Activated CD4-positive, alpha-beta T cell treated with anti-CD3 and anti-CD28 coated beads, Interleukin-2, amount 50 U/mL, for 16 hours (primary cell): ENCODE measurements at regions not wholly inside any gene's neighbourhood (a gene's known extent, or its start where the extent isn't known, plus 50 kb on each side); places are given as distances from the start of the nearest gene placed in this dataset.
"Not testable (repeated sequence)": the region's sequence is repeated elsewhere in the genome, so short reads cannot be mapped to it uniquely, and the experiment has no call there.

Source experiments
- DNase-seq: peaks from one replicate; pipeline ENCODE4 v3.0.0-alpha.2; 2020

DNA sequence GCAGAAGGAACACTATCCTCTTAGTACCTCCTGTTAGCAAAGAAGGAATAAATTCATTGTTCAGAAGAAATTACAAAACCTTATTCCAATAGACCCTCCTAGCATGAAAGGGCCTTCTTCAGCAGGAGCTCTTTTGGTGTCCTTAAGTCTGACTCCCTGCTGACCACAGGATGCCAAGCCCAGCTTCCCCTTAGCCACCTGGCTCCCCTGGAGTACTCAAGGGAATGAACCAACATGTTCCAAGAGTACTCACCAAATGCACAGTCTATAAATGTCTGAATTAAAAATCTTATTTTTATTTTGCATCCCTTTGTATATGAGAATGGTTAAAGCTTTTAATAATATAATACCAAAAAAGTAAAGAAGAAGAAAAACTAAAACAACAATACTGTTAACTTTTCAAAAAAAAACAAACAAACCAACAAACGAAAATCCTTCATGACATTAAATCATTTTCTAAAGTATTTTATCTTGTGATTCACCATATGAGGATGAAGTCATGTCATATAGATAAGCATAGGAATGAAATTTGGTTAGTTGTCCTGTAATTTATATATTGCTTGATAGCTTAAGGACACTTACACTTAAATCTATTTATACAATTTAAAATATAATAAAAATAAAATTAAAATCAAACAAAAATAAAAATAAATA is 1355.1 kb downstream of the HACE1 start:
- no peak for DNase-seq

DNA sequence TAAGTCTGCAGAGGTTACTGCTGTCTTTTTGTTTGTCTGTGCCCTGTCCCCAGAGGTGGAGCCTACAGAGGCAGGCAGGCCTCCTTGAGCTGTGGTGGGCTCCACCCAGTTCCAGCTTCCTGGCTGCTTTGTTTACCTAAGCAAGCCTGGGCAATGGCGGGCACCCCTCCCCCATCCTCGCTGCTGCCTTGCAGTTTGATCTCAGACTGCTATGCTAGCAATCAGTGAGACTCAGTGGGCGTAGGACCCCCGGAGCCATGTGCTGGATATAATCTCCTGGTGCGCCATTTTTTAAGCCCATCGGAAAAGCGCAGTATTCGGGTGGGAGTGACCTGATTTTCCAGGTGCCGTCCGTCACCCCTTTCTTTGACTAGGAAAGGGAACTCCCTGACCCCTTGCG is 1363.1 kb downstream of the HACE1 start:
- DNase-seq: not testable (repeated sequence)

DNA sequence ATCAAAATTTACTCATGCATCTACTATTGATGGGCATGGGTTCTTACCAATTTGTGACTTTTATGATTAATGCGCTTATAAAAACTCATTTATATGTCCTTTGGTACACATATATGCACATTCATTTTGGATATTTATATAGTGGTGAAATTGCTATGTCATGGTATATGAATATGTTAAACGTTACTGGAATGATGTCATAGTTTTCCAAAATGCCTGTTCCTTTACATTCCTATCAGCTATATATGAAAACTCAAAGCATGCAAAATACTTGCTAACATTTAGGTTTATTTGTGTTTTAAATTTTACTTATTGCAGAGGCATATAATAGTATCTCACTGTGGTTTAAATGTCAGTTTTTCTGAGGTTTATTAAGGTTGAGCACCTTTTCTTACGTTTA is 1403.1 kb downstream of the HACE1 start:
- no peak for DNase-seq

DNA sequence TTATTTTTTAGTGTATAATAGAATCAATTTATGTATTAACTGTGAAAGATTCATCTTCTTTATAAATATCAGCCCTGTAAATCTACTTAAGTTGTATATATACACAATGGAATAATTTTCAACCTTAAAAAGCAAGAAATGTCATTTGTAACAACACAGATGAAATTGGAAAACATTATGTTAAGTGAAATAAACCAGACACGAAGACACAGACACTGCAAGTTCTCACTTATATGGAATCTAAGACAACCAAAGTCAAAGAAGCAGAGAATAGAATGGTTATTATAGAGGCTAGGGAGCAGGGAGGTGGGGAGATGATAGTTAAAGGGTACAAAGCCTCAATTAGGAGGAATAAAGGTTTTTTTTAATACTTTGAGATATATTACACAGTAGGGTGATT is 1404.4 kb downstream of the HACE1 start:
- DNase-seq: no peak

DNA sequence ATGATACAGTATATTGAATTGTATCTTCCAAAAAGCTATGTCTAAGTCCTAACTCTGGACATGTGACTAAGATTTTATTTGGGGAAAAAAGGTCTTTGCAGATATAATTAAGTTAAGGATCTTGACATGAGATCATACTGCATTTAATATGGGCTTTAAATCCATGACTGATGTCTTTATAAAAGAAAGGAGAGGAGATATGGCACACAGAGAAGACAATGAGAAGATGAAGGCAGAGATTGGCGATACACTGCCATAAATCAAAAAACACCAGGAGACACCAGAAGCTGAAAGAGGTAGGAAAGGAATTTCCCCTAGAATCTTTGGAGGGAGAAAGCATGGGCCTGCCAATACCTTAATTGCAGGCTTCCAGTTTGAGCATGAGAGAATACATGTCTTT is 1450.2 kb downstream of the HACE1 start:
- DNase-seq: no peak

DNA sequence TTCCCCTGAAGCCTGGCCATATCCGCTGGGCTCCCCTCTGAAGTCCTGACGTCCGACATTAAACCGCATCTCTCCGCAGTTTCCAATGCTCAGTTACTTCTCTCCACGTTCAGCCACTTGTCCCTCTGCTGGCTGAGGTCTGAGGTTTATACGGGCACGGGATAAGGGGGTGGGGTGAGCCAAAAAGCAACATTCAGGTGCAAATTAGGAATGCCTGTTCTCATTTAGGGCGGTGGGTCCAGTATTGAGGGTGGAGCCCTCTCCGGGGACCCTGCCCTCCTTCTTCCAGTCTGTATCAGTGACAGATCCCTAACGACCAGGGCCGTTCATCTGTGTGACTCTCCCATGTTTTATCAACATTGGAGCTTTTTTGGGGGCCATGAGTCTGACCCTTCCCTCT is 1454.4 kb downstream of the HACE1 start:
- no peak for DNase-seq

DNA sequence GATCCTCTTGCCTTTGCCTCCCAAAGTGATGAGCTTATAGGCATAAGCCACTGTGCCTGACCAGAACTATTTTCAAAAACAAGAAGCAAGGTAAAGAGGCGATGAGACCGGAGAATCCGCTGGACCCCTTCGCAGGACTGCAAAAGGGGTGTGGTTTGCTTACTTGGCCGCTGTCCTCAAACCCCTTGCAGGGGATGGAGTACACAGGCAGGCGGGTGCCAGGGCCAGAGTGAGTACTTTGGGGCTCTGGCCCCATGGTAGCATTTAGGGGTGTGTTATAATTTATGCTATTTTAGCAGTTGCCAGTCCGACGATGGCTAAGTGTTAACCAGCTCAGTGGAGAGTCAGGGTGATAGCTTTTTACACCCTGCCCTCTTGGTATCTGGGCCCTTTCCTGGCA is 1454.9 kb downstream of the HACE1 start:
- no peak for DNase-seq

DNA sequence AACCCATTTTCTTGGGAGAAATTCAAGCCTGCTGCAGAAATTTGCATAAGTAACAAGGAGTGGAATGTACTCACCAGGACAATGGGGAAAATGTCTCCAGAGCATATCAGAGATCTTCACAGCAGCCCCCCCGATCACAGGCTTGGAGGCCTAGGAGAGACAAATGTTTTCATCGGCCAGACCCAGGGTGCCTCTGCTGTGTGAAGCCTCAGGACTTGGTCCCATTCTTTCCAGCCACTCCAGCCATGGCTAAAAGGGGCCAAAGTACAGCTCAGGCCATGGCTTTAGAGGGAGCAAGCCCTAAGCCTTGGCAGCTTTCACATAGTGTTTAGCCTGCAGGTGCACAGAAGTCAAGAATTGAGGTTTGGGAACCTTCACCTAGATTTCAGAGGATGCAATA is 1463.0 kb downstream of the HACE1 start:
- no peak for DNase-seq

DNA sequence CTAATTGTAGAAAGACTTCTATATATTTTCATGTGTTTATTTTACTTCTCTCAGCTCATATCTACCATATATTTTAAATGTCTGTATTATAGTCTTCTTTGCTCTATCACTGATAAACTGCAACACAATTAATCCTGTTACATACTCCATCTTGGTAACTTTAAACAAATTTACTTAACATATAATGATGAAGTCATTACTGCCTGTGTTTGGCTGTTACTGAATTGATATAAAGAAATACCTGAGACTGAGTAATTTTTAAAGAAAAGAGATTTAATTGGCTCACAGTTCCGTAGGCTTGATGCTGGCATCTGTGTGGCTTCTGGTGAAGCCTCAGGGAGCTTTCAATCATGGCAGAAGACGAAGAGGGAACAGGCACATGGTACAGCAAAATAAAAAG is 1480.4 kb downstream of the HACE1 start:
- DNase-seq: no peak

DNA sequence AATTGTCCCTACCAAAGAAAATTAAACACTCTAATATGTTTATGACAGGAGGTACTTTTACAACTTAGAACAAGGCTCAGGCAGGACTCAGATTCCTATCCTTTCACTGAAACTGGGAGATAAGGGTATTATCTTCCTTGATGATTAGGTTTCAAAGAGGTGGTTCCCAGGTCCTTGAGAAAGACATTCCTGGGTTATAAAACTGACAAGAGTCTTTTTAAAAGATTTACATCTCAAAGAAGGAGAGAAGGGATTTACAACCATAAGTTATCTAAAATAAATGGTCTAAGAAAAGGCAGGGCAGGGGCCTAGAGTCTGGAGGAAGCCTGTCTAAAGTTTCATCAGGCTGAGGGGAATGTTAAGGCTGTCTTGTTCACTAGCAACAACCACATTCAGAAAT is 1492.5 kb downstream of the HACE1 start:
- no peak for DNase-seq

DNA sequence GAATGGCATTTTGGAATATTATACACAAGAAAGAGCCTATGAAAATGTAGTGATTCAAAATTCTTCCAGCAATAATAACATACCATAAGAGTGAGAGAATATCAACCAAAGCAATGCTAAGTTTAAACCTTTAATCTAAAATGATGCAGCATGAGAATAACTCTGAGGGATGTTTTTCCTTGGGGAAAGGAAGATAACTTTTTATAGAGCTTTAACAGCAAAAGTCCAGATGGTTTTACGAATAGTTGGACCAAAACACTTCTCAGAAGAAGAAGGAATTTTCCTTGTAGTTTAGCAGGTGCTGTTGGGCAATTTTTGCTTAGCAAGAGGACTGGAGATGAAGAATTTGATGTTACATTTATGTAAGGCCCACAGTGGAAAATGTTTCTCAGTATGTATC is 1503.2 kb downstream of the HACE1 start:
- no peak for DNase-seq

DNA sequence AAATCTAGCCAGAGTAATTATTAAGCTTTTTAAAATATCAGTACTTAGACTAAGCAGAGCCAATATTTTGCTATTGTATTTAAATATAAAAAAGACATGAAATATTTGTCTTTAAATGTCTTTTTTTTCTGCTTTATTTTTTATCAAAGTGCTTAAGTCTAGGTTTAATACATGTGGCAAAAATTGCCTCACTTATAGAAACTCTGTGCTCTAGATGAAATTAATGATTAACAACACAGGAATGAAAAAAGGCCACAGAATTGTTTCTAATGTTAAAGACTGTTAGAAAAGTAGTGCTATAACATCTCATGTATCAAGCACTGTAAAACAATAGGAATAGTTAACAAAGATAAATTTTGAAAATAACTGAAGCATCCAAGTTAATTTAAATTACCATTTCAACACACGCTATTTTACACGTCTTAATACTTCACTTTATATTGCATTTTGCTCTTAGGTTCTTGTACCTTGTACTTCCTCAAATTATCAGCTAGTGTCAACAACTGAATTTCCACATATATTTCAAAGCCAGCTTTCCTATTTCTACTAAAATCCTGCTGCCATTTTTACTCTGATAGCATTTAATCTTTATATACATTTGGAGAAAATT is 1515.1 kb downstream of the HACE1 start:
- no peak for DNase-seq

DNA sequence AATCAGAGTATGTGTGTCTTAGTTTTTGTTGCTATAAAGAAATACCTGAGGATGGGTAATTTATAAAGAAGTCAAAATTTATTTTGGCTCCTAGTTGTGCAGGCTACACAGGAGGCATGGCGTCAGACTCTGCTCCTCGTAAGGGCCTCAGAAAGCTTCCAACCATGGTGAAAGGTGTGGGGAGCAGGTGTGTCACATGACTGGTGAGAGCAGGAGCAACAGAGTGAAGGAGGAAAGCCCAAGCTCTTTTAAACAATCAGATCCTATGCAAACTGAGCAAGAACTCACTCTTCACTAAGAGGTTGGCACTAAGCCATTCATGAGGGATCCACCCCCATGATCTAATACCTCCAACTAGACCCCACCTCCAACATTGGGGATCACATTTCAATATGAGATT is 1524.3 kb downstream of the HACE1 start:
- DNase-seq: no peak

DNA sequence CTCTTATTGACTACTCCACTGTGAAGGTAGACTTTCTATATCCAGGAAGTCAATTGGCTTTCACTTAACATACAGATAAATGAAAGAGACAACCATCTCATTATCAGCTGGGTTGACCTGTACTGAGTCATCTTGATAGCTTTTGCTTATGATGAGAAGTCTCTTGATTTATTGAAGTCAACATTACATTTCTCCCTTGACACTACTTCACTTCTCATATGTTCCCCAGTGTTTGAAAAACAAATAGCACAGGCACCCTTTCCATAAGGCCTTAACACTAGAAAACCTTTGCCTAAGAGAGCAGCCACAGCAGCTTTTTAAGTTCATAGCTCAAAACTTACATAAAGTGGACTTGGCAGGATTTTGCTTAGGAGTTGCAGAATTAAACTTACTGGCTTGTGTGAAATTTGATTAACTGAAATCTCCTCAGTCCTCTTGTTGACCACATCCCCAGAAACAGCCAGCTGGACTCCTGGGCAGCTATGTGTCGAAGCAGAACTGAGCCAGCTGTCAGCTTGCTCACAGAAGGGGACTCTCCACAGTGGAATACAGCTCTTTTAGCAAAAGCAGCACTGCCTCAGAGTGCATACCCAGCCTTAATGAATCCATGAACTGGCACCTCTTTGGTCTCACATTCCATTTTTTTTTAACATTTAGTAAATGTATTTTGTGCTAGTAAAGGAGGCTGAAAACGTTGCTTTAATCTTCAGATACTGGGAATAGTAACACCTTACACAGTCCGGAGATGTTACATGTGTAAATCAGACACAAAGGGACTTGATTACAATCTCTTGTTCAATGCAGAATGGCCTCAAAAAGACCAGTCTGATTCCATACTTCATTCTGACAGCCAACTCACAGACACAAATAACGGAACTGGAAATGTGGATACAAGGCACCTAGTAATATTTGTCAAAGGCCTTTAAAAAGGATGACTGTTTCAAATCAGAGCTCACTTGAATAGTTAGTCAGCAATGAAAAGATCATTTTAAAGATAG is 1532.7 kb downstream of the HACE1 start:
- no peak for DNase-seq

DNA sequence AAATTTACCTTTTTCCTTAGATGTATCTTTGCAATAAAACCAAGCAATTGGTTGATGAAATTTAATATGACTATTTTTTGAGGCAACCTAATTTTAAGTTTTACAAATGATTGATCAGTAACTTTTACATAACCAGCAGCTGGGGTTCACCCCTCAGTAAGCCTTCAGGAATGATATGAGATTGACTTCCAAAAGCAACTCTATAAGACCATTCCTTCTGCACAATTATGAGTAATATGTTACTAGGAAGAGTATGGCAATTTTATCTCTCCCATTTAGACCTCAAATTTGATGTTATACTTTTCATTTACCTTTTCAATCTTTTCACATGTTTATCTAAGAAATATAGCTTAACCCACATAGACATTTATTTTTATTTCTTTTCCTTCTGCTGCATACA is 1546.3 kb downstream of the HACE1 start:
- DNase-seq: no peak

DNA sequence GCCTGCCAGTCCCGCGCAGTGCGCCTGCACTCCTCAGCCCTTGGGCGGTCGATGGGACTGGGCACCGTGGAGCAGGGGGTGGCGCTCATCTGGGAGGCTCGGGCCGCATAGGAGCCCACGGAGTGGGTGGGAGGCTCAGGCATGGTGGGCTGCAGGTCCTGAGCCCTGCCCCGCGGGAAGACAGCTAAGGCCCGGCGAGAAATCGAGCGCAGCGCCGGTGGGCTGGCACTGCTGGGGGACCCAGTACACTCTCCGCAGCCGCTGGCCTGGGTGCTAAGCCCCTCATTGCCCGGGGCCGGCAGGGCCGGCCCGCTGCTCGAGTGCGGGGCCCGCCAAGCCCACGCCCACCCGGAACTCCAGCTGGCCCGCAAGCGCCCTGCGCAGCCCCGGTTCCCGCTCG is 1565.3 kb downstream of the HACE1 start:
- not testable (repeated sequence) for DNase-seq

DNA sequence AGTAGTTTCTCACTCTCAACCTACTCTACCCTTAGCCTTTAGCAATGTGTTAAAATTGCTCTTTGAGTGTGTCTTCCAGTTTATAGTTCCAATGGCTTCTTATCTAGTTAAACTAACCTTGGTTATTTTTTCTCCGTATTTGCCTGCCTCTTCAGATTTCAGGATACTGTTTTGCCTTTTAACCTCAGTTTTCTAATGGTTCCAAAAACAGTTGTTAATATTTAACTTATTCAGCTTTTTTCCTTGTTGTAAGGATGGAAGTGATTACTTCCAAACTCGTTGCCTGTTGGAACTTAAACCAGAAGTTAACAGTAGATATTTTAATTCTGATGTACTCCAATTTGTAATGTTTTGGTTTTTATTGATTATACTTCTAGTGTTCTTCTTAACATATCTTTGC is 1574.9 kb downstream of the HACE1 start:
- no peak for DNase-seq

DNA sequence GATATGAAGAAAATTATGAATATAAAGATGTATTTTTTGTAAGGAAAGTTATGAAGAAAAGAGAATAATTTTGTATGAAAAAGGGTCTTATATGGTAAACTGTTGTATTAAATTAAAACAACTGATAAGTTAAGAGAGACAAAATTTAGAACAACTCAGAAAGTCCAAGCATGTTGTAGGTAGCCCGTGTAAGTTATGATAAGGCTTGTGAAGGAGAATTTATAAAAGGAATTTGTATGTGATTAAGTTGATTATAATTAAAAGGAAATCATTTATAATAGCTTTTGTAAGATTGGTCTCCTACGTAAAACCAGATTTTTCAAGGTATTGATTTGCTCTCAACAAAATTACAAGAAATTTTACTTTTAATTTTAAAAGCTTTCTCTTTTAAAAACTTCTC is 1579.3 kb downstream of the HACE1 start:
- DNase-seq: no peak

DNA sequence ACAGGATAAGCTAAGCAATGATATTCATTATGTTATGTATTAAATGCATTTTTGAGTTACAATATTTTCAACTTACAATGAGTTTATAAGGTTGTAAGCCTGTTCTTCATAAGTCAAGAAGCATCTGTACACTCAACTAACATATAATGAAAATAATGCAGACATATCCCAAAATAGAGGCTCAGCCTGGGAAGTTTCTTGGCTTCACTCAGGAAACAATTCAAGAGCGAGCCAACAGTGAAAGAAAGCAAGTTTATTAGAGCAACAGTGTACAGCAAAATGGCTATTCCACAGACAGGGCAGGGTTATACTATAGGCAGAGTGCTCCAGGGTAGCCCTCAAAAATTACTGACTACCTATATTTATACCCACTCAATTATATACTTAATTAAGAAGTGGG is 1581.8 kb downstream of the HACE1 start:
- no peak for DNase-seq

DNA sequence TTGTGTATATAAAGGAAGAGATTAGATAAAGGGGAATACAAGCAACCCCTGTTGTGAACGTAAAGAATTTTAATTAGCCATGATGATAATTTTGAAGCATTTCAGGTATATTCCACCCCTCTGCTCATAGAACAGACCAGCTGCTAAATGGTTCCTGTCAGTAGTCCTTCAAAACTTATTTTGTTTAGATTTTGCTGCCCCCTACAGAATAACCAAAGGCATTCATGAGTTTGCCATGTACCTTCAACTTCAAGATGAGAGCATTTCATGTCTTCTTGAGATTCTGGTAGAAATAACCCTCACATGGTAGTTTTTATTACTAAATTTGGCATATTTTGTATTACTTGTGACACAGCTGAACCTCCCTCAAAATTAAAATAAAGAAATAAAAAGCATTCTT is 1586.7 kb downstream of the HACE1 start:
- no peak for DNase-seq

DNA sequence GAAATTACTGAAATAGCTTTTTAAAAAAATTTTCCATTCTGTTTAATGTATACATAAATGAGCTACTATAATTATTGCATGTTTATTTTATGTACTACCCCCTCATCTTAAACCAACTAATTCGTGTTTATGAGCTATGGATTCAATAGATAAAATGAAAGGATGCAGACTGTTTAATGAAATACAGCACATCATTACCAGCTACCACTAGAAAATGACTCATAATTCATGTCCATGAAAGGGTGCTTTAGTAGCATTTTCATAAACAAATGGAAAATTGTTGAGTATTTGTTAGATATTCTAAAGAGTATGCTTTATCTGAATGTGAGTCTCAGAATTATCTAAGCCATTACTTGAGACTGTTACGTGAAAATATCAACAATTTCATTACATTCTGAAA is 1590.1 kb downstream of the HACE1 start:
- DNase-seq: no peak

DNA sequence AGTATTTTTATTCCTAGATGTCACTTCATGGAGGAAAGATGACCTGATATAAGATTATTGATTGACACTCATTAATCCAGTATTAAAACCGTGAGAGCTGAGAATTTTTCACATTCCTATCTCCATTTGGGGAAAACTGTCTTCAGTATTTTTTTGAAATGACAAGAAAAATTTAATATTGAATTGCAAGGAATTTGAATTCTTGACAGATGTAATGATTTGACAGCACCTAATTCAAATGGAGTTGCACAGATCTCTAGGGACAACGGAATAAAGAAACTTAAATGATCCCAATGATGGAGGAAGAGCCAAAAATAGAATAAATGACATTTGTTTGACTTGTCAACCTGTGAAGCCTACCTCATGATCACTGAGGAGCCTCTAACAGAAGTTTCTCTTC is 1591.4 kb downstream of the HACE1 start:
- DNase-seq: no peak

DNA sequence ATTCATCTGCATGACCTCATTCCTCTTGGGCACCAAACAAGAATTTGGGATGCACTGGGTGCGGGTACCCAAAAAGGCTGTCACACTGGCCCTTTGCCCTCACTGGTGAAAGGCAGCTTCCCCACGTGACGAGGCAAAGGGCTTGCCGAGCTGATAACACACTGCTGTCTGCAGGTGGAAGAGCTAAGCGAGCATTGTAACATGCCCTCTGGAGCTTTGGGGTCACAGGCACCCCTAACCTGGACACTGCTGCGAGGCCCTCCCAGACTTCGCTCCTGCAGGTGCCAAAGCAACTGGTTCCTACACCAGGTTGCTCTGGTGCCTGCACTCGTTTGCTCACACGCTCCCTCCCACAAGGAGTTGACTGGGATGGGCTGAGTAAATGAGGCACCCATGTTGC is 1595.7 kb downstream of the HACE1 start:
- DNase-seq: no peak

DNA sequence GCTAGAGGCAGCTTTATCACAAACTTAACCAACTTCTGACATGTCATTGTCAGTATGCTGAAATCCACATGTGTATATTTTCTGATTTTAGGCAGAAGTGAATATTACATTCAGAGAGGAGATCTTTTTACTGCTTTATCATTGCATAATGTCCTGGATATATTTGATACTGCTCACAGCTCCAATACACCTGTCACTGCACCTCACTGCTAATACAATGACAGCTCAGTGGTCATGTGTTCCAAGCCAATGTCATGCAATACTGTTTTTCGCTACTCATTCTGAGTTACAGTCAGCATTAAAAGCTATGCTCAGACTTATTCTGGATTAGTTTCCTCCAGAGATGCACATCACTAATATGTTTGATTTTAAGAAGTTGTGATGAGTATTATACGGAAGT is 1604.6 kb downstream of the HACE1 start:
- no peak for DNase-seq
